ENCODE measurements at regions not wholly inside any gene's neighbourhood (a gene's known extent, or its start where the extent isn't known, plus 50 kb on each side); places are given as distances from the start of the nearest gene placed in this dataset.
"Not testable (repeated sequence)": the region's sequence is repeated elsewhere in the genome, so short reads cannot be mapped to it uniquely, and the experiment has no call there.

GRCh38 chr2:145752091-145752806, 1232.3 kb upstream of the ZEB2 start:
- Mint-ChIP-seq H3K9me3 (peaks cover 5% of the 10 kb centered on the region), H3K27ac (no peak overlapping the region), H3K4me3 (no peak overlapping the region), H3K27me3 (no peaks in the 10 kb centered on the region), H3K4me1 (no peaks in the 10 kb centered on the region), H3K36me3 (no peaks in the 10 kb centered on the region)

GRCh38 chr2:145751629-145752028, 1231.7 kb upstream of the ZEB2 start:
- Mint-ChIP-seq H3K9me3 (peaks cover 5% of the 10 kb centered on the region), H3K27me3 (no peaks in the 10 kb centered on the region), H3K27ac (no peak overlapping the region), H3K4me1 (no peaks in the 10 kb centered on the region), H3K36me3 (no peaks in the 10 kb centered on the region), H3K4me3 (no peak overlapping the region)

GRCh38 chr2:145751155-145751554, 1231.2 kb upstream of the ZEB2 start:
- no peaks in the 10 kb centered on the region for H3K4me1 Mint-ChIP-seq
- no peaks in the 10 kb centered on the region for H3K36me3 Mint-ChIP-seq
- peaks cover 5% of the 10 kb centered on the region for H3K9me3 Mint-ChIP-seq
- no peak overlapping the region for H3K27ac Mint-ChIP-seq
- no peak overlapping the region for H3K4me3 Mint-ChIP-seq
- no peaks in the 10 kb centered on the region for H3K27me3 Mint-ChIP-seq

- H3K27ac Mint-ChIP-seq: no peak overlapping the region
- H3K9me3 Mint-ChIP-seq: peaks cover 5% of the 10 kb centered on the region
- H3K36me3 Mint-ChIP-seq: no peaks in the 10 kb centered on the region
- no peak overlapping the region for H3K4me3 Mint-ChIP-seq
- no peaks in the 10 kb centered on the region for H3K27me3 Mint-ChIP-seq
- no peaks in the 10 kb centered on the region for H3K4me1 Mint-ChIP-seq
Measured at GRCh38 chr2:145750612-145751011, 1230.7 kb upstream of the ZEB2 start.

- Mint-ChIP-seq H3K4me1 (no peaks in the 10 kb centered on the region), H3K4me3 (no peak overlapping the region), H3K36me3 (no peaks in the 10 kb centered on the region), H3K27ac (no peak overlapping the region), H3K9me3 (peaks cover 5% of the 10 kb centered on the region), H3K27me3 (no peaks in the 10 kb centered on the region)
Measured at GRCh38 chr2:145750144-145750543, 1230.2 kb upstream of the ZEB2 start.

- Mint-ChIP-seq H3K27me3 (no peaks in the 10 kb centered on the region), H3K4me3 (no peak overlapping the region), H3K9me3 (peaks cover 2% of the 10 kb centered on the region), H3K27ac (no peak overlapping the region), H3K36me3 (no peaks in the 10 kb centered on the region), H3K4me1 (no peaks in the 10 kb centered on the region)
Measured at GRCh38 chr2:145749556-145749955, 1229.6 kb upstream of the ZEB2 start.

- Mint-ChIP-seq H3K27ac (no peak overlapping the region), H3K4me1 (no peaks in the 10 kb centered on the region), H3K4me3 (no peak overlapping the region), H3K27me3 (no peaks in the 10 kb centered on the region), H3K9me3 (no peaks in the 10 kb centered on the region), H3K36me3 (no peaks in the 10 kb centered on the region)
Measured at GRCh38 chr2:145748927-145749326, 1229.0 kb upstream of the ZEB2 start.

- Mint-ChIP-seq H3K9me3 (no peaks in the 10 kb centered on the region), H3K4me3 (no peak overlapping the region), H3K4me1 (no peaks in the 10 kb centered on the region), H3K27me3 (no peaks in the 10 kb centered on the region), H3K36me3 (no peaks in the 10 kb centered on the region), H3K27ac (no peak overlapping the region)
Measured at GRCh38 chr2:145747715-145748114, 1227.8 kb upstream of the ZEB2 start.

- H3K27me3 Mint-ChIP-seq, H3K4me1 Mint-ChIP-seq, H3K9me3 Mint-ChIP-seq, H3K27ac Mint-ChIP-seq, H3K4me3 Mint-ChIP-seq, H3K36me3 Mint-ChIP-seq: not testable (repeated sequence)
Measured at GRCh38 chr2:145745387-145745721, 1225.4 kb upstream of the ZEB2 start.

GRCh38 chr2:145744541-145745386, 1224.8 kb upstream of the ZEB2 start:
- Mint-ChIP-seq H3K4me3 (no peak overlapping the region), H3K27ac (peak overlapping the region; percentile 2)

GRCh38 chr2:145743011-145743410, 1223.1 kb upstream of the ZEB2 start:
- Mint-ChIP-seq H3K27ac (no peak overlapping the region), H3K27me3 (no peaks in the 10 kb centered on the region), H3K4me3 (no peak overlapping the region), H3K9me3 (peaks cover 6% of the 10 kb centered on the region), H3K4me1 (no peaks in the 10 kb centered on the region), H3K36me3 (no peaks in the 10 kb centered on the region)

More at GRCh38 chr2:145744541-145745386, 1224.8 kb upstream of the ZEB2 start:
- H3K9me3 Mint-ChIP-seq: peaks cover 6% of the 10 kb centered on the region
- H3K36me3 Mint-ChIP-seq: no peaks in the 10 kb centered on the region
- no peaks in the 10 kb centered on the region for H3K27me3 Mint-ChIP-seq
- H3K4me1 Mint-ChIP-seq: no peaks in the 10 kb centered on the region

- H3K36me3 Mint-ChIP-seq: no peaks in the 10 kb centered on the region
- H3K27me3 Mint-ChIP-seq: no peaks in the 10 kb centered on the region
- H3K4me1 Mint-ChIP-seq: no peaks in the 10 kb centered on the region
- no peak overlapping the region for H3K27ac Mint-ChIP-seq
- no peak overlapping the region for H3K4me3 Mint-ChIP-seq
- H3K9me3 Mint-ChIP-seq: peaks cover 6% of the 10 kb centered on the region
Measured at GRCh38 chr2:145741636-145742035, 1221.7 kb upstream of the ZEB2 start.

GRCh38 chr2:145741181-145741580, 1221.3 kb upstream of the ZEB2 start:
- Mint-ChIP-seq H3K4me1 (no peaks in the 10 kb centered on the region), H3K4me3 (no peak overlapping the region), H3K27me3 (no peaks in the 10 kb centered on the region), H3K9me3 (peaks cover 6% of the 10 kb centered on the region), H3K27ac (no peak overlapping the region), H3K36me3 (no peaks in the 10 kb centered on the region)

GRCh38 chr2:145740302-145740701, 1220.4 kb upstream of the ZEB2 start:
- Mint-ChIP-seq H3K27ac (peak overlapping the region; percentile 44), H3K36me3 (no peaks in the 10 kb centered on the region), H3K27me3 (no peaks in the 10 kb centered on the region), H3K9me3 (peaks cover 6% of the 10 kb centered on the region), H3K4me3 (no peak overlapping the region), H3K4me1 (no peaks in the 10 kb centered on the region)

- Mint-ChIP-seq H3K36me3 (no peaks in the 10 kb centered on the region), H3K9me3 (peaks cover 6% of the 10 kb centered on the region), H3K4me1 (no peaks in the 10 kb centered on the region), H3K4me3 (no peak overlapping the region), H3K27me3 (no peaks in the 10 kb centered on the region), H3K27ac (no peak overlapping the region)
Measured at GRCh38 chr2:145739681-145740080, 1219.8 kb upstream of the ZEB2 start.

GRCh38 chr2:145736871-145737270, 1217.0 kb upstream of the ZEB2 start:
- Mint-ChIP-seq H3K27ac (no peak overlapping the region), H3K9me3 (peaks cover 6% of the 10 kb centered on the region), H3K36me3 (no peaks in the 10 kb centered on the region), H3K27me3 (no peaks in the 10 kb centered on the region), H3K4me3 (no peak overlapping the region), H3K4me1 (no peaks in the 10 kb centered on the region)

Measured in activated naive CD4-positive, alpha-beta T cell treated with anti-CD3 and anti-CD28 coated beads, Interleukin-2, amount 50 U/mL, for 24 hours (primary cell).